Stimulated activated CD4-positive, alpha-beta T cell treated with anti-CD3 and anti-CD28 coated beads, Interleukin-2, amount 100 ng/mL, for 48 hours (primary cell): ENCODE measurements at regions not wholly inside any gene's neighbourhood (a gene's known extent, or its start where the extent isn't known, plus 50 kb on each side); places are given as distances from the start of the nearest gene placed in this dataset.
"Not testable (repeated sequence)": the region's sequence is repeated elsewhere in the genome, so short reads cannot be mapped to it uniquely, and the experiment has no call there.

Source experiments
- DNase-seq, 2 donors: peaks; one replicate each; pipeline ENCODE4 v3.0.0-alpha.2; 2020

GRCh38 chr2:15681089-15681885 is 89.6 kb downstream of the DDX1 start:
- DNase-seq, result no peak

GRCh38 chr2:15682354-15682753 is 90.7 kb downstream of the DDX1 start:
- no peak for DNase-seq

GRCh38 chr2:15684161-15685039 is 92.7 kb downstream of the DDX1 start:
- no peak for DNase-seq

- no peak for DNase-seq
Observed at GRCh38 chr2:15685143-15685542, 93.5 kb downstream of the DDX1 start.

GRCh38 chr2:15686643-15687042 is 95.0 kb downstream of the DDX1 start:
- no peak for DNase-seq

GRCh38 chr2:15687243-15687642 is 95.6 kb downstream of the DDX1 start:
- DNase-seq, result no peak

- no peak for DNase-seq
Observed at GRCh38 chr2:15687720-15688119, 96.1 kb downstream of the DDX1 start.

- no peak for DNase-seq
Observed at GRCh38 chr2:15688924-15689568, 97.4 kb downstream of the DDX1 start.

- DNase-seq, result no peak
Observed at GRCh38 chr2:15689654-15690053, 98.0 kb downstream of the DDX1 start.

GRCh38 chr2:15691586-15692310 is 100.1 kb downstream of the DDX1 start:
- no peak for DNase-seq

GRCh38 chr2:15692551-15693377 is 101.1 kb downstream of the DDX1 start:
- DNase-seq, result no peak

GRCh38 chr2:15693382-15693781 is 101.7 kb downstream of the DDX1 start:
- no peak for DNase-seq

- DNase-seq, result no peak
Observed at GRCh38 chr2:15693926-15694588, 102.4 kb downstream of the DDX1 start.

GRCh38 chr2:15694589-15694986 is 102.9 kb downstream of the DDX1 start:
- DNase-seq, result no peak

GRCh38 chr2:15695582-15696330 is 104.1 kb downstream of the DDX1 start:
- DNase-seq, result no peak

GRCh38 chr2:15696606-15697170 is 105.0 kb downstream of the DDX1 start:
- not testable (repeated sequence) for DNase-seq

- DNase-seq, result no peak
Observed at GRCh38 chr2:15700131-15700530, 108.5 kb downstream of the DDX1 start.

- DNase-seq, result no peak
Observed at GRCh38 chr2:15700599-15701340, 109.1 kb downstream of the DDX1 start.

GRCh38 chr2:15701341-15701907 is 109.8 kb downstream of the DDX1 start:
- DNase-seq, result no peak
